Cardiac fibroblast (primary cell): ENCODE measurements at regions not wholly inside any gene's neighbourhood (a gene's known extent, or its start where the extent isn't known, plus 50 kb on each side); places are given as distances from the start of the nearest gene placed in this dataset.

Experiments used
- DNase-seq, 2 donors: peaks; one replicate each; pipeline versions ENCODE4 v3.0.0 to v3.0.0-alpha.2; 2010; ENCODE audit warnings: low read depth in 2 of 2
- H3K4me3 ChIP-seq, 2 donors: replicated peaks in 1 of 2; 1 replicate in 1 of 2; 2 replicates in 1 of 2; pipeline ENCODE4 v1.5.1; 2011; ENCODE audit warnings: low read depth in 2 of 2, low read length in 2 of 2, mild to moderate bottlenecking in 2 of 2, moderate library complexity in 1 of 2
- CTCF ChIP-seq: IDR thresholded peaks from one replicate; pipeline ENCODE4 v1.5.1; 2011; ENCODE audit warnings: low read depth, mild to moderate bottlenecking, low read length, inconsistent platforms

- H3K4me3 ChIP-seq, result no peak overlapping the region
- no peak for TF ChIP-seq CTCF
- no peak for DNase-seq
Measured at GRCh38 chr1:95620076-95620475, 386.1 kb downstream of the RWDD3 start.

GRCh38 chr1:95622609-95623008 lies 388.6 kb downstream of the RWDD3 start:
- H3K4me3 ChIP-seq, result no peak overlapping the region
- DNase-seq, result no peak
- TF ChIP-seq CTCF, result no peak

- no peak for DNase-seq
- no peak for TF ChIP-seq CTCF
- no peak overlapping the region for H3K4me3 ChIP-seq
Measured at GRCh38 chr1:95625224-95625623, 391.2 kb downstream of the RWDD3 start.

- no peak for DNase-seq
- H3K4me3 ChIP-seq, result no peak overlapping the region
- TF ChIP-seq CTCF, result no peak
Measured at GRCh38 chr1:95627244-95627643, 393.2 kb downstream of the RWDD3 start.

GRCh38 chr1:95631695-95632094 lies 397.7 kb downstream of the RWDD3 start:
- H3K4me3 ChIP-seq, result no peak overlapping the region
- no peak for TF ChIP-seq CTCF
- DNase-seq, result no peak

GRCh38 chr1:95635811-95636210 lies 401.8 kb downstream of the RWDD3 start:
- no peak for TF ChIP-seq CTCF
- H3K4me3 ChIP-seq, result no peak overlapping the region
- DNase-seq, result no peak

GRCh38 chr1:95636897-95637296 lies 402.9 kb downstream of the RWDD3 start:
- TF ChIP-seq CTCF, result no peak
- no peak for DNase-seq
- no peak overlapping the region for H3K4me3 ChIP-seq
